H1 (cell line): ENCODE measurements at regions not wholly inside any gene's neighbourhood (a gene's known extent, or its start where the extent isn't known, plus 50 kb on each side); places are given as distances from the start of the nearest gene placed in this dataset.
A peak's percentile ranks its signal among the peaks of the same experiment; 100 is the strongest.

Experiments used
- CTCF ChIA-PET: fragments of 300-600 bp; sonication (Branson Sonifier 250); formaldehyde crosslinking; loops from one replicate; lab custom pipeline; 2021; ENCODE audit not compliant: partially characterized antibody; lab: Charles Lee
- POLR2A ChIA-PET: fragments of 300-600 bp; sonication (Branson Sonifier 250); formaldehyde crosslinking; loops from one replicate; lab custom pipeline; 2021; ENCODE audit warnings: inconsistent platforms; ENCODE audit not compliant: partially characterized antibody; lab: Charles Lee
- DNase-seq, 2 experiments: peaks; one replicate each; pipeline versions ENCODE4 v3.0.0 to v3.0.0-alpha.2; 2010 to 2022; ENCODE audit warnings: low spot score in 2 of 2, low read depth in 1 of 2, mixed read lengths in 1 of 2
- FAIRE-seq: peaks from 2 replicates; lab custom pipeline; 2011; peaks lifted over from hg19 to GRCh38; lab: Jason Lieb, UNC
- H2AFZ ChIP-seq: 2 replicates; pipeline ENCODE4 v1.8.1; 2012; ENCODE audit warnings: low read length, inconsistent platforms
- H2AK5ac ChIP-seq: 2 replicates; pipeline ENCODE4 v1.6.1; 2013; ENCODE audit warnings: low read depth, low read length
- H2BK120ac ChIP-seq: replicated peaks from 2 replicates; pipeline ENCODE3; 2013; ENCODE audit warnings: low read depth, low read length, inconsistent platforms
- H2BK12ac ChIP-seq: 2 replicates; pipeline ENCODE4 v1.6.1; 2013; ENCODE audit warnings: low read depth, low read length
- H2BK15ac ChIP-seq: 2 replicates; pipeline ENCODE4 v1.6.1; 2013; ENCODE audit warnings: low read length
- H2BK20ac ChIP-seq: 2 replicates; pipeline ENCODE4 v1.6.1; 2013; ENCODE audit warnings: low read length
- H2BK5ac ChIP-seq: 2 replicates; pipeline ENCODE4 v1.6.1; 2013; ENCODE audit warnings: low read depth, low read length
- H3K14ac ChIP-seq: 2 replicates; pipeline ENCODE4 v1.6.1; 2013; ENCODE audit warnings: inconsistent platforms; ENCODE audit not compliant: insufficient read length
- H3K18ac ChIP-seq: 2 replicates; pipeline ENCODE4 v1.6.1; 2013; ENCODE audit warnings: low read length; ENCODE audit errors: extremely low read depth
- H3K23ac ChIP-seq: 2 replicates; pipeline ENCODE4 v1.6.1; 2013; ENCODE audit warnings: inconsistent platforms; ENCODE audit not compliant: insufficient read length
- H3K23me2 ChIP-seq: 2 replicates; pipeline ENCODE4 v1.6.1; 2013; ENCODE audit warnings: low read depth, low read length
- H3K27ac ChIP-seq: 2 replicates; pipeline ENCODE4 v1.6.1; 2011; ENCODE audit warnings: low read depth, low read length, inconsistent platforms
- H3K27me3 ChIP-seq, 4 experiments: replicated peaks in 1 of 4; 1 replicate in 1 of 4; 2 replicates in 3 of 4; pipeline versions ENCODE4 v1.6.1 to v1.8.1; 2011 to 2013; ENCODE audit warnings: low read length in 3 of 4, mild to moderate bottlenecking in 3 of 4, inconsistent platforms in 2 of 4, mixed read lengths in 2 of 4, moderate library complexity in 1 of 4; ENCODE audit not compliant: control insufficient read depth in 3 of 4, insufficient read depth in 3 of 4; ENCODE audit errors: extremely low read depth in 1 of 4
- H3K36me3 ChIP-seq, 4 experiments: 2 replicates each; pipeline versions ENCODE4 v1.6.1 to v1.8.1; 2011 to 2013; ENCODE audit warnings: mild to moderate bottlenecking in 4 of 4, low read length in 3 of 4, moderate library complexity in 2 of 4, control low read depth in 1 of 4, inconsistent platforms in 1 of 4; ENCODE audit not compliant: insufficient read depth in 4 of 4, control insufficient read depth in 2 of 4
- H3K4ac ChIP-seq: replicated peaks from 2 replicates; pipeline ENCODE3; 2013; ENCODE audit warnings: low read length, low read depth, mixed read lengths, inconsistent platforms; ENCODE audit not compliant: insufficient read length
- H3K4me1 ChIP-seq, 4 experiments: replicated peaks in 1 of 4; 1 replicate in 1 of 4; 2 replicates in 3 of 4; pipeline versions ENCODE4 v1.6.1 to v1.8.1; 2011 to 2013; ENCODE audit warnings: low read length in 3 of 4, inconsistent platforms in 2 of 4, mixed read lengths in 1 of 4; ENCODE audit not compliant: insufficient read depth in 4 of 4, control insufficient read depth in 3 of 4
- H3K4me2 ChIP-seq, 2 experiments: 2 replicates each; pipeline versions ENCODE4 v1.6.1 to v1.8.1; 2011 to 2013; ENCODE audit warnings: low read depth in 2 of 2, low read length in 2 of 2, control low read depth in 1 of 2, inconsistent platforms in 1 of 2, mild to moderate bottlenecking in 1 of 2; ENCODE audit not compliant: insufficient read depth in 1 of 2
- H3K4me3 ChIP-seq, 4 experiments: fragments of 200-600, 300-600 bp in 1 of 4; sonication (generic), shearing (Covaris generic), sonication (Bioruptor Twin) in 1 of 4; 2 replicates each; pipeline versions ENCODE4 v1.5.1 to v1.8.1; 2011 to 2016; ENCODE audit warnings: low read length in 4 of 4, low read depth in 3 of 4, control low read depth in 2 of 4, inconsistent platforms in 2 of 4, mild to moderate bottlenecking in 2 of 4, mixed read lengths in 1 of 4, moderate library complexity in 1 of 4; ENCODE audit not compliant: insufficient read depth in 2 of 4; ENCODE audit errors: extremely low read depth in 1 of 4
- H3K56ac ChIP-seq: replicated peaks from 2 replicates; pipeline ENCODE3; 2013; ENCODE audit warnings: low read depth, mild to moderate bottlenecking, mixed read lengths, low read length, inconsistent platforms; ENCODE audit not compliant: insufficient read length
- H3K79me1 ChIP-seq: 2 replicates; pipeline ENCODE4 v1.6.1; 2013; ENCODE audit warnings: low read depth, low read length, control low read depth
- H3K79me2 ChIP-seq, 2 experiments: 2 replicates each; pipeline versions ENCODE4 v1.6.1 to v1.8.1; 2012 to 2013; ENCODE audit warnings: low read length in 2 of 2, mild to moderate bottlenecking in 2 of 2, inconsistent platforms in 1 of 2; ENCODE audit not compliant: insufficient read depth in 2 of 2, control insufficient read depth in 1 of 2
- H3K9ac ChIP-seq, 4 experiments: replicated peaks in 1 of 4; 1 replicate in 1 of 4; 2 replicates in 3 of 4; pipeline versions ENCODE4 v1.6.1 to v1.8.1; 2011 to 2013; ENCODE audit warnings: low read depth in 3 of 4, low read length in 3 of 4, control low read depth in 2 of 4, mild to moderate bottlenecking in 2 of 4, moderate library complexity in 2 of 4, inconsistent platforms in 1 of 4; ENCODE audit errors: extremely low read depth in 1 of 4
- H3K9me3 ChIP-seq, 2 experiments: 2 replicates each; pipeline versions ENCODE4 v1.6.1 to v1.8.1; 2012 to 2013; ENCODE audit warnings: mild to moderate bottlenecking in 2 of 2, moderate library complexity in 2 of 2, control low read depth in 1 of 2, inconsistent platforms in 1 of 2, low read depth in 1 of 2, low read length in 1 of 2, mixed read lengths in 1 of 2; ENCODE audit not compliant: insufficient read depth in 2 of 2
- H4K20me1 ChIP-seq, 2 experiments: replicated peaks in 1 of 2; 2 replicates each; pipeline versions ENCODE3 to v1.8.1; 2011 to 2013; ENCODE audit warnings: inconsistent platforms in 2 of 2, low read length in 2 of 2, mild to moderate bottlenecking in 1 of 2; ENCODE audit not compliant: insufficient read depth in 2 of 2, control insufficient read depth in 1 of 2
- H4K5ac ChIP-seq: 2 replicates; pipeline ENCODE4 v1.6.1; 2013; ENCODE audit warnings: low read length, low read depth, mixed read lengths, inconsistent platforms; ENCODE audit not compliant: insufficient read length
- H4K8ac ChIP-seq: 2 replicates; pipeline ENCODE4 v1.8.0; 2013; ENCODE audit warnings: mild to moderate bottlenecking, moderate library complexity, low read length, inconsistent platforms; ENCODE audit not compliant: insufficient read depth; ENCODE audit errors: extremely low read depth
- H4K91ac ChIP-seq: replicated peaks from 2 replicates; pipeline ENCODE3; 2013; ENCODE audit warnings: low read length, mixed read lengths, inconsistent platforms; ENCODE audit not compliant: insufficient read length
- SIX5 ChIP-seq: IDR thresholded peaks from 2 replicates; pipeline ENCODE4 v1.6.1; 2011; ENCODE audit warnings: mild to moderate bottlenecking, low read depth, low read length
- WGBS, 2 experiments: shearing (Covaris generic) in 1 of 2; methylation state at CpG; one replicate each; pipeline versions ENCODE4 v1.1.6 to v1.1.7; 2013 to 2015; ENCODE audit warnings: low lambda C conversion rate in 2 of 2, mixed read lengths in 2 of 2, inconsistent platforms in 1 of 2, low coverage in 1 of 2, missing lambda C conversion rate in 1 of 2; ENCODE audit not compliant: insufficient replicate concordance in 2 of 2, insufficient coverage in 1 of 2, insufficient read length in 1 of 2; ENCODE audit errors: extremely low coverage in 1 of 2, missing lambda C conversion rate in 1 of 2; 5-methylcytosine and 5-hydroxymethylcytosine counted together

DNA sequence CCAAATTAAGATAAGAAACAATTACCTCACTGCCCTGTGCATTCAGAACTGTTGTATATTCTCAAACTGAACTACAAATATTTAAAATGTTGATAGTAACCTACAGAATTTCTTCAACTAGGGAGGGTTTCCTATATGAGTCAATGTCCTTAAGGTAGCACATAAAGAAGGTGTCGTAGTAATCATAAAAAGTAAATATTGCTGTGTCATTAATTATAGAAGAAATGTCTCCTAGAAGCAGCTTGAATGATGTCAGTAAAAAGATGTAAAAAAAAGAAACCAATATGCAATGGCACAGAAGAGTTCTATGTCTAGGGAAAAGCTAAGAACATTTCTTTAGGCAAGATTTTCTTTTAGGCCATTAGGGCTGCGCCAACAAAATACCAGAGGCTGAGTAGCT lies 559.6 kb upstream of the EPHA5 start:
- Histone ChIP-seq H4K20me1 (no peaks in the 10 kb centered on the region), H3K36me3 (no peaks in the 10 kb centered on the region), H3K9me3 (no peaks in the 10 kb centered on the region), H2AFZ (0 out of 2 replicates have a peak overlapping the region, but pooled peaks have one; percentile 50), H3K79me1 (no peaks in the 10 kb centered on the region), H3K79me2 (no peaks in the 10 kb centered on the region), H3K23ac (no peak overlapping the region), H2AK5ac (no peak overlapping the region), H4K91ac (no peak overlapping the region), H3K4ac (no peak overlapping the region), H3K4me2 (no peak overlapping the region), H4K8ac (no peak overlapping the region), H2BK20ac (no peak overlapping the region), H3K18ac (no peak overlapping the region), H3K4me1 (no peaks in the 10 kb centered on the region), H3K27me3 (no peaks in the 10 kb centered on the region), H2BK120ac (no peak overlapping the region), H3K23me2 (no peaks in the 10 kb centered on the region), H3K56ac (no peak overlapping the region), H2BK12ac (no peak overlapping the region), H2BK5ac (no peak overlapping the region), H3K27ac (no peak overlapping the region), H3K4me3 (no peak overlapping the region), H2BK15ac (no peak overlapping the region), H3K14ac (no peak overlapping the region), H3K9ac (no peak overlapping the region), H4K5ac (no peak overlapping the region)
- no peak for FAIRE-seq
- ChIA-PET POLR2A (no interaction called here), CTCF (interaction anchor here (0.6 kb wide), 1 partner anchor 23 kb away, joined by 4 read pairs; no protein-coding TSS in a partner anchor)
- WGBS, 2 experiments: 95% methylated on average over 2 of the region's 2 CpGs; no CpG with 5 or more reads in 1 of the 2 experiments
- no peak for DNase-seq
- no peak for TF ChIP-seq SIX5
